NB4 (cell line): ENCODE measurements at regions not wholly inside any gene's neighbourhood (a gene's known extent, or its start where the extent isn't known, plus 50 kb on each side); places are given as distances from the start of the nearest gene placed in this dataset.

Experiments
- CTCF ChIP-seq: IDR thresholded peaks from one replicate; pipeline ENCODE4 v1.5.1; 2012; ENCODE audit warnings: low read depth, low read length
- MAX ChIP-seq: IDR thresholded peaks from 2 replicates; pipeline ENCODE4 v1.6.1; 2011; ENCODE audit warnings: low read depth, low read length
- POLR2A ChIP-seq: IDR thresholded peaks from 2 replicates; pipeline ENCODE4 v1.6.1; 2011; ENCODE audit warnings: mild to moderate bottlenecking; ENCODE audit not compliant: insufficient read length; ENCODE audit errors: extremely low read depth

GRCh38 chr10:113978802-113979201 is 64.9 kb upstream of the ADRB1 start:
- TF ChIP-seq CTCF (no peak), POLR2A (no peak), MAX (no peak)
